Natural killer cell treated with Interleukin-12 subunit alpha and Interleukin-12 subunit beta and Interleukin-15 and Interleukin-18, amount 100 ng/mL, for 72 hours (primary cell): ENCODE measurements at regions not wholly inside any gene's neighbourhood (a gene's known extent, or its start where the extent isn't known, plus 50 kb on each side); places are given as distances from the start of the nearest gene placed in this dataset.
A peak's percentile ranks its signal among the peaks of the same experiment; 100 is the strongest.

ENCODE experiments used
- ATAC-seq, 2 donors: fragments of 150-1000 bp; cut with Tn5 transposase in 1 of 2; sonication (Bioruptor Pico), chemical (Tn5 transposase) in 1 of 2; 2 replicates each; pipeline ENCODE4 v1.10.0; 2021
- DNase-seq: peaks from one replicate; pipeline ENCODE4 v3.0.0; 2022; ENCODE audit warnings: low spot score
- H3K27ac Mint-ChIP-seq, 2 donors: 1 replicate in 1 of 2; 2 replicates in 1 of 2; pipeline ENCODE4 v1.8.0; 2022; ENCODE audit warnings: mixed read lengths in 2 of 2, mild to moderate bottlenecking in 1 of 2, moderate library complexity in 1 of 2
- H3K27me3 Mint-ChIP-seq, 2 donors: 1 replicate in 1 of 2; 2 replicates in 1 of 2; pipeline ENCODE4 v1.8.0; 2022; ENCODE audit warnings: mixed read lengths in 2 of 2
- H3K36me3 Mint-ChIP-seq: one replicate; pipeline ENCODE4 v1.8.0; 2022; ENCODE audit warnings: mixed read lengths
- H3K4me1 Mint-ChIP-seq, 2 donors: 1 replicate in 1 of 2; 2 replicates in 1 of 2; pipeline ENCODE4 v1.8.0; 2022; ENCODE audit warnings: low read depth in 2 of 2, mixed read lengths in 2 of 2, mild to moderate bottlenecking in 1 of 2
- H3K4me3 Mint-ChIP-seq: one replicate; pipeline ENCODE4 v1.8.0; 2022; ENCODE audit warnings: mixed read lengths
- H3K9me3 Mint-ChIP-seq: 2 replicates; pipeline ENCODE4 v1.8.0; 2022; ENCODE audit warnings: mixed read lengths

GRCh38 chr6:134689177-134689576 lies 260.7 kb downstream of the ALDH8A1 start:
- DNase-seq = no peak
- Mint-ChIP-seq H3K27ac (no peak overlapping the region), H3K27me3 (peaks cover 17 to 23% of the 10 kb centered on the region in 2 donors), H3K4me1 (no peaks in the 10 kb centered on the region), H3K4me3 (no peak overlapping the region), H3K9me3 (no peaks in the 10 kb centered on the region), H3K36me3 (no peaks in the 10 kb centered on the region)
- ATAC-seq = no peak

GRCh38 chr6:134686071-134686470 lies 263.8 kb downstream of the ALDH8A1 start:
- DNase-seq (no peak), ATAC-seq (no peak)
- H3K9me3 Mint-ChIP-seq = no peaks in the 10 kb centered on the region
- no peak overlapping the region for H3K27ac Mint-ChIP-seq
- H3K4me1 Mint-ChIP-seq = no peaks in the 10 kb centered on the region
- peaks cover 14 to 23% of the 10 kb centered on the region in 2 donors for H3K27me3 Mint-ChIP-seq
- no peak overlapping the region for H3K4me3 Mint-ChIP-seq
- no peaks in the 10 kb centered on the region for H3K36me3 Mint-ChIP-seq

- no peak overlapping the region for H3K27ac Mint-ChIP-seq
- no peak overlapping the region for H3K4me3 Mint-ChIP-seq
These were observed 265.5 kb downstream of the ALDH8A1 start for GRCh38 chr6:134684423-134684795.

DNA sequence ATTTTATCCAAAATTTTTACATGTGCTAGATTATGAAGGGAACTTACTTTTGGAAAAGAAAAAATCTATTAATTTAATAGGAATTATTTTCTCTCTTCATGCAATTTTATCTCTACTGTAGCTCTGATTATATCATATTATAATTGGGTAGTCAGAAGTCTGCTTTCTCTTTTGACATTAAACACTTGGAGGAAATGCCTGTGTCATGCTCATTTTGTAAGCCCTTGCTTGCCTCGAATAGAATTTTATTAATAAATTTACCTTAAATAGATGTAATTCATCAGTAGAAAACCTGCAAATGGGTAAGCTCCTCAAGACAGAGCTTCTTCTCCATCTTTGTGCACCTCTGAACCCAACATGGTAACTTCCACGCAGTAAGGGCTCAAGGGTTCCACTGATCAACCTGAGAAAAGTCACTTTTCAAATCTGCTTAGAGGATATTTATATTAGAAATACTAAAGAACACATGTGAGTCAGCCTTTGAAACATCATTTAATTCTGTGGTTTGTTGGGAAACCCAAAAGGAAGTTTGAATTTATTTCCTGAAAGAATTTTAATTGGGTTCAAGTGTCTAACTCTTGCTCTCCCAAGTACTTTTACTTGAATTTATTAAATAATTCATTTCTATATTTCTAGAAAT lies 266.0 kb downstream of the ALDH8A1 start:
- Mint-ChIP-seq H3K27ac (no peak overlapping the region), H3K9me3 (no peaks in the 10 kb centered on the region), H3K36me3 (no peaks in the 10 kb centered on the region), H3K27me3 (peaks cover 10 to 21% of the 10 kb centered on the region in 2 donors), H3K4me1 (no peaks in the 10 kb centered on the region), H3K4me3 (no peak overlapping the region)
- DNase-seq (no peak), ATAC-seq (no peak)

More at GRCh38 chr6:134684423-134684795, 265.5 kb downstream of the ALDH8A1 start:
- Mint-ChIP-seq H3K36me3 (no peaks in the 10 kb centered on the region), H3K9me3 (no peaks in the 10 kb centered on the region), H3K27me3 (peaks cover 8 to 18% of the 10 kb centered on the region in 2 donors), H3K4me1 (no peaks in the 10 kb centered on the region)
- no peak for ATAC-seq
- DNase-seq = no peak

- no peaks in the 10 kb centered on the region for H3K36me3 Mint-ChIP-seq
- H3K27me3 Mint-ChIP-seq = peaks cover 8 to 13% of the 10 kb centered on the region in 2 donors
- DNase-seq = no peak
- no peaks in the 10 kb centered on the region for H3K9me3 Mint-ChIP-seq
- ATAC-seq = no peak
- H3K4me1 Mint-ChIP-seq = no peaks in the 10 kb centered on the region
- no peak overlapping the region for H3K4me3 Mint-ChIP-seq
- no peak overlapping the region for H3K27ac Mint-ChIP-seq
These were observed 269.5 kb downstream of the ALDH8A1 start for GRCh38 chr6:134680433-134680832.

GRCh38 chr6:134680021-134680420 lies 269.9 kb downstream of the ALDH8A1 start:
- H3K36me3 Mint-ChIP-seq = no peaks in the 10 kb centered on the region
- ATAC-seq = peak in 1 of 2 donors; percentile 20
- no peak overlapping the region for H3K27ac Mint-ChIP-seq
- no peaks in the 10 kb centered on the region for H3K9me3 Mint-ChIP-seq
- H3K4me3 Mint-ChIP-seq = no peak overlapping the region
- peaks cover 8 to 13% of the 10 kb centered on the region in 2 donors for H3K27me3 Mint-ChIP-seq
- H3K4me1 Mint-ChIP-seq = no peaks in the 10 kb centered on the region
- DNase-seq = no peak

DNA sequence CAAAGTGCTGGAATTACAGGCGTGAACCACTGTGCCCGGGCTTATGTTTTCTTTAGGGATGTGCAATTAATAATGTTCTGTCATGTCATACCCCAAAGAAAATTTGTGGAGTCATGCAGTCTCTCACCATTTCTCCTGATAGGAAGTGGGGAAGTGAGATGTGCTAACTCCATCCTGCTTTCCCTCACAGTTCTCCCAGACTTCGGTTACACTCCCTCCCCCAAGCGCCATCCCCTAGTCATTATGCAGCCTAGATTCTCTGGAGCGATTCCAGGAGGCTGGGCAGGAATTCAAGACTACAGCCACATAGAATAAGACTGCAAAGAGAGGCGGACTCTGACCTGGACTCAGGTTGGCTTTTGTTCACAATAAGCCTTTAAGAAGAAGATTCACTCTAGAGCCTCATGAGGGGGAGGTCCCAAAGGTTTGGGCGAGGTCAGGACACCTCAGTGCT lies 271.4 kb downstream of the ALDH8A1 start:
- H3K27ac Mint-ChIP-seq = no peak overlapping the region
- DNase-seq = no peak
- H3K27me3 Mint-ChIP-seq = peaks cover 5 to 6% of the 10 kb centered on the region in 2 donors
- no peak for ATAC-seq
- H3K4me1 Mint-ChIP-seq = no peaks in the 10 kb centered on the region
- no peak overlapping the region for H3K4me3 Mint-ChIP-seq
- no peaks in the 10 kb centered on the region for H3K9me3 Mint-ChIP-seq
- no peaks in the 10 kb centered on the region for H3K36me3 Mint-ChIP-seq

DNA sequence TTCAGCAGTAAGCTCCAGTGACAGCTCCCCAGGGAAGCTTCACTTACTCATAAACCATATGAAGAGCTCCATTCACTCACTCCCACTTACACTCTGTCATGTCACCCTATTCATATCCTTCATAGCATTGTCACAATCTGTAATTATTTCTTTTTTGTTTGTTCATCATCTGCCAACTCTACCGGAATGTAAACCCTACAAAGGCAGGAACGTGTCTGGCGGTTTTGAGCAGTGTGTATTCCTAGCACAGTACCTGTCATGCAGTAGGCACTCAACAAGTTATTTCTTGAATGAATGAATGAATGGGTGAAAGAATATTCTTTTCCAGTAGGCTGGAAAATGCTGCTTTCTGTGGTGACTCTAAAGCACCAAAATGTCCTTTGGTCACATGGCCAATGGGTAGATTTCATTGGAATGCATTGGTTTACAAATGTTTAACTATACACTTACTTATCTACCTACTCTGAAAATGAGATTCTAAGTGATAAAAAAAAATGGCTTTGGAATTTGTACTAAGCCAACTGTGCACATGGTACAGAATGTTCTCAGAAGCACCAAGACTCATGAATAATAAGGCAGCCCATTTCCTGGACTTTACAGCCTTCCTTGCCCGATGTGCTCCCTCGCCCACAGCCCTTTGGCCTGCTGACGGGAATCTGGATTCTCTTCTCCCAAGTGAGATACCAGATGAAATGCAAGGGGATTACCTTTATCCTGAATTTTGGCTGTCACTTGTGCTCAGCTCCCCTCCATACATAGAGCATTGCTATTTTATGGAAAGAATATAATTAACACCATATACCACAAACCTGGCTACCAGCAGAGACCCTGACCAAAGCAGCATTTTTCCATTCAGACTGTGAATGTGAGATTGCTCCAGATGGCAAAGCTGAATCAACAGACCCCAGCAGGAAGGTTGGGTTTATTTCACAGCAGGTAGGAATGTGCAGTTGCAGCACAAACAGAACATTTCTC lies 273.3 kb downstream of the ALDH8A1 start:
- DNase-seq (no peak), ATAC-seq (no peak)
- Mint-ChIP-seq H3K4me3 (no peak overlapping the region), H3K27me3 (peaks cover 5 to 6% of the 10 kb centered on the region in 2 donors), H3K9me3 (no peaks in the 10 kb centered on the region), H3K27ac (no peak overlapping the region), H3K4me1 (no peaks in the 10 kb centered on the region), H3K36me3 (no peaks in the 10 kb centered on the region)

GRCh38 chr6:134675110-134676054 lies 274.5 kb downstream of the ALDH8A1 start:
- H3K4me1 Mint-ChIP-seq = no peaks in the 10 kb centered on the region
- H3K4me3 Mint-ChIP-seq = no peak overlapping the region
- no peaks in the 10 kb centered on the region for H3K9me3 Mint-ChIP-seq
- peaks cover 3 to 6% of the 10 kb centered on the region in 2 donors for H3K27me3 Mint-ChIP-seq
- ATAC-seq = no peak
- H3K36me3 Mint-ChIP-seq = no peaks in the 10 kb centered on the region
- no peak for DNase-seq
- H3K27ac Mint-ChIP-seq = no peak overlapping the region

- Mint-ChIP-seq H3K9me3 (no peaks in the 10 kb centered on the region), H3K27ac (no peak overlapping the region), H3K36me3 (no peaks in the 10 kb centered on the region), H3K4me3 (no peak overlapping the region), H3K27me3 (peaks cover 3 to 4% of the 10 kb centered on the region in 2 donors), H3K4me1 (no peaks in the 10 kb centered on the region)
- ATAC-seq (no peak), DNase-seq (no peak)
These were observed 275.3 kb downstream of the ALDH8A1 start for GRCh38 chr6:134674562-134674961.

DNA sequence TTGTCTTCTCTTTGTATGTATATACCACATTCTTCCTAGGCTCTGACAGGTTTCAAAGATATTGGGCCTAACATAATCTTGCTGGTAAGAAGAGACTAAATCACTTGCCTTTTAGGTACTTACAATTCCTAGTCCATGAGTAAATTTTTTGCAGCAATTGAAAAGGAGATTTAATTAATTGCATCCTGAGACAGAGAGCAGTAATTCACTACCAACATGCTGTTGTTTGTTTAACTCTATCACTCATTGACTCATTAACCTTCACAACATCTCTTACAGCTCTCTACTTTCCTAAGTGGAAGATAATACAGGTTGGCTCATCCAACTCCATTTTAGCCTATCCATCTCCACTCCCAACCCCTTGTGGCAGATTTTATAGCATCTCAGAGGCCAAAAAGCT lies 280.4 kb downstream of the ALDH8A1 start:
- H3K36me3 Mint-ChIP-seq = no peaks in the 10 kb centered on the region
- no peak overlapping the region for H3K4me3 Mint-ChIP-seq
- DNase-seq (no peak), ATAC-seq (no peak)
- H3K27me3 Mint-ChIP-seq = no peaks in the 10 kb centered on the region
- H3K9me3 Mint-ChIP-seq = no peaks in the 10 kb centered on the region
- no peaks in the 10 kb centered on the region for H3K4me1 Mint-ChIP-seq
- H3K27ac Mint-ChIP-seq = no peak overlapping the region

DNA sequence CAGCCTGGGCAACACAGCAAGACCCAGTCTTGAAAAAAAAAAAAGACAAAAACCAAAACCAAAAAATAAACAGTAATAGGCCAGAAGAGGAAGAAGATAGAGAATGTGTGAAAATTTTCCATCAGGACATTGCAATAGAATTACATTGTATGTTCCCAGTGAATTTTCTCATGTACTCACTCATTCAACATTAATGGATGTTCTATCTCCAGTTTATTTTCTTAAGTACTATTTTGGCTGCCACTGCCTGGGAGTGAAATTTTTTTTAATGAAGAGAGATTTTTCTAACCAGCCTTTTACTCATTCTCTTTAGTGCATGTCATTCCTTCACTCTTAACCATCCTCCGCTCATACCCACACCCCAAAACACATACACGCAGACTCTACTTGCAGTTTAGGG lies 282.8 kb downstream of the ALDH8A1 start:
- Mint-ChIP-seq H3K4me1 (no peaks in the 10 kb centered on the region), H3K9me3 (no peaks in the 10 kb centered on the region), H3K27ac (no peak overlapping the region), H3K36me3 (no peaks in the 10 kb centered on the region), H3K27me3 (peaks cover 0 to 2% of the 10 kb centered on the region in 2 donors), H3K4me3 (no peak overlapping the region)
- no peak for DNase-seq
- no peak for ATAC-seq

DNA sequence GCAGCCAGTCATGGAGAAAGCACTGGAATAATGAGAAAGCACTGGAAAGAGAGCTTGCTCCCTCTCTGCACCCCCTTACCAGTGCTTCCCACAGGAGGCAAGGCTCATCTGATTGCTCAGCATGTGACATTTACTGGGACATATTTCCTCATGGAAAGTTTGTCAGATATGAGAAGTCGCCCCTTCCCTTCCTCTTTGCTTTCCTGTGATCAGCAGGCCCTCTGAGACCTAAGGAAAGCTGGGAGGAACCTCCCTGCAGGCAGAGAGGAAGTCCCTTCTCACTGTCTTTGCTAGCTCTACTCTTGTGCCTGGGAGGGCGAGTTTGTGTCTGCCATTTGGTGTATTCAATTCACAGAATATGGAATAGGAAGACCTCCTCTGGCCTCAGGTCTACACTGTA lies 283.8 kb downstream of the ALDH8A1 start:
- Mint-ChIP-seq H3K27me3 (peaks cover 0 to 2% of the 10 kb centered on the region in 2 donors), H3K9me3 (no peaks in the 10 kb centered on the region), H3K4me3 (no peak overlapping the region), H3K4me1 (no peaks in the 10 kb centered on the region), H3K27ac (no peak overlapping the region), H3K36me3 (no peaks in the 10 kb centered on the region)
- DNase-seq = no peak
- peak in 1 of 2 donors; percentile 12 for ATAC-seq
